Duodenal mucosa (tissue), 2 donors: ENCODE measurements at regions not wholly inside any gene's neighbourhood (a gene's known extent, or its start where the extent isn't known, plus 50 kb on each side); places are given as distances from the start of the nearest gene placed in this dataset.

ENCODE experiments used
- H3K27ac ChIP-seq: one replicate; pipeline ENCODE4 v1.7.0; 2013; ENCODE audit warnings: low read depth, low read length
- H3K27me3 ChIP-seq, 2 donors: one replicate each; pipeline ENCODE4 v1.7.0; 2013; ENCODE audit warnings: low read length in 2 of 2, control low read depth in 1 of 2; ENCODE audit not compliant: insufficient read depth in 2 of 2, control insufficient read depth in 1 of 2
- H3K36me3 ChIP-seq, 2 donors: one replicate each; pipeline ENCODE4 v1.7.0; 2013; ENCODE audit warnings: low read length in 2 of 2, control low read depth in 1 of 2; ENCODE audit not compliant: insufficient read depth in 2 of 2, control insufficient read depth in 1 of 2
- H3K4me1 ChIP-seq, 2 donors: one replicate each; pipeline ENCODE4 v1.7.0; 2013; ENCODE audit warnings: low read length in 2 of 2, control low read depth in 1 of 2; ENCODE audit not compliant: insufficient read depth in 2 of 2, control insufficient read depth in 1 of 2
- H3K4me3 ChIP-seq, 2 donors: one replicate each; pipeline ENCODE4 v1.7.0; 2013; ENCODE audit warnings: low read length in 2 of 2, low read depth in 1 of 2
- H3K9ac ChIP-seq, 2 donors: one replicate each; pipeline ENCODE4 v1.7.0; 2013; ENCODE audit warnings: low read length in 2 of 2, low read depth in 1 of 2
- H3K9me3 ChIP-seq, 2 donors: one replicate each; pipeline ENCODE4 v1.7.0; 2013; ENCODE audit warnings: low read length in 2 of 2, control low read depth in 1 of 2; ENCODE audit not compliant: control insufficient read depth in 1 of 2

DNA sequence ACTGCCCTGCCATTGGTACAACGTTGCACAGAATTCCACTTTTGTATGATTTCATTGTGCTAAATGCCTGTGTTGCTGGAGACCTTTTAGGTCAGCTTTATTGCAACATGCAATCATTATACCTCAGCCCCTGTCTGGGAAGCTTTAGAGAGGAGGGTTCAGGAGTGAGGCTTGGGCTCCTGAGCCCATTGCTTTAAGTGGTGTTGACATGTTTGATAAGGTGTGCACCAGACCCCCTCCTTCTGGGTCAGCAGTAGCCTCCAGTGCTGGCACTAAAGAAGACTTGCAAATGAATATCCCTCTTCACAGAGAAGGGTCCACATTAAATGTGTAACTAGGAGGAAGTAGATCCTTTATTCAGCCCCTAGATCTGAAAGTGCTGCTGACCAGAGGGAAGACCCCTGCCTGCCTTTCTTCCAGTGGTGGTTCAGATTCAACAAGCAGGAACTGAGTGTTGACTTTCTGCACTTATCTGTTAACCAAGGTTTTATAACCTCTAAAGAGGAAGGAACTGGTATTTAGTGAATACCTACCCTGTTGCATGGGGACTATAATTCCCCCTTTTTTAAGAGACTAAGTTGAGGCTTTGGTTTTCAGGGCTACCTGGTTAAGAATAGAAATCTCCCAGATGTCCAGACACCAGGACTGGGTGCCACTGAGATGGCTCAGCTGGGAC is 369.4 kb upstream of the IGFBP3 start:
- Histone ChIP-seq H3K36me3 (no peaks in the 10 kb centered on the region), H3K27ac (no peak overlapping the region), H3K27me3 (no peaks in the 10 kb centered on the region), H3K9ac (no peak overlapping the region), H3K4me3 (no peak overlapping the region), H3K9me3 (no peaks in the 10 kb centered on the region), H3K4me1 (no peaks in the 10 kb centered on the region)

DNA sequence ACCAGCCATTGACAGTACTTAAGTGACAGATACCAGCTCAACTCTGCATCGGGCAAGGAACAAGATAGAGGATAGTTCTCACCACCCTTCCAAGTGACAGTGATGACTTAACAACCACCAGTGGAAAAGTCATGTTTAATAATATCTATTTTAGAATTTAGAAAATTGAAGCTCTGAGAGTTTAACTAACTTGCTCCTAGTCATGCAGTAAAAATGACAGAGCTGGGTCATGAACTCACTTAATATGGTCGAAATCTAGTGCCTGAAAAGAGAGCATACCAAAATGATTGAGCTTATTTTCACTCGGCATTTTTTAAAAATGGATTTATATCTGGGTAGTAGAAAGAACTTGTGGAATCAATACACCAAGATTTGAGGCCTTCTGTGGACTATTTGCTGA is 367.8 kb upstream of the IGFBP3 start:
- Histone ChIP-seq H3K27ac (no peak overlapping the region), H3K4me3 (no peak overlapping the region), H3K4me1 (no peaks in the 10 kb centered on the region), H3K27me3 (no peaks in the 10 kb centered on the region), H3K9me3 (no peaks in the 10 kb centered on the region), H3K9ac (no peak overlapping the region), H3K36me3 (no peaks in the 10 kb centered on the region)

DNA sequence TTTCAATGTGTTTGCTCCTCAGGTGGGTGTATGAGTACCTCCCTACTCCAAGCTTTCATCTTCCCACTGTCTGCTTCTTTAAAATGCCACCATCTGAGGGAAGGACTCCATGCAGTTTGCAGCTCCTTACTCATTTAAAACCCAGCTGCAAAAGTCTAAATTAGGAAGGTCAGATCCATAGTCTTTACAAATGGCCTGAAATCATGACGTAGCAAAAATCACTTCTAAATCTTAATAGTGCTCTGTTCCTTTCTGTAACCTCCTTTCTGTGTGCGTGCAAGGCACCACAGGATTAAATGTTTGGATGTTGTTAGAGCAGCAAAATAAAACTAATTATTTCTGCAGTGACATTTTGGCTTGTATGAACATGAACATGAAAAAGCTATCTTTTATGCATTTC is 366.9 kb upstream of the IGFBP3 start:
- no peak overlapping the region for H3K27ac ChIP-seq
- no peak overlapping the region for H3K9ac ChIP-seq
- H3K36me3 ChIP-seq: no peaks in the 10 kb centered on the region
- no peaks in the 10 kb centered on the region for H3K4me1 ChIP-seq
- H3K27me3 ChIP-seq: no peaks in the 10 kb centered on the region
- H3K4me3 ChIP-seq: no peak overlapping the region
- no peaks in the 10 kb centered on the region for H3K9me3 ChIP-seq

DNA sequence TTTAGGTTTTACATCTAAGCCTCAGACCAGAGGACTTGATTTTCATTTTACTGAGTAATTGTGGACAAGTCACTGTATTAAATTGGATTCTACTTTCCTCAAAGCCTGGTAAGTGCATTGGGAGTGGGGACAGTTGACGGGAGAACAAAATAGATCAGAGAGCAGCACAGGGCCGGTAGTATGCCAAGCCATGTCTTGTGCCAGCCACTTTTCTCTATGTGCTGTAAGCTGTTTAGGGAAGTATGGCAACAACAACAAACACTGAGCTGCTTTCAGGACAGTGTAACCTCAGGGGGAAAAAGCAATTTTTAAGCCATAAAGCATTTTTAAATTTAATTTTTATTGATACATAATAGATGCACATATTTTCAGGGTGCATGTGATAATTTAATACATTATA is 365.9 kb upstream of the IGFBP3 start:
- no peaks in the 10 kb centered on the region for H3K27me3 ChIP-seq
- no peak overlapping the region for H3K27ac ChIP-seq
- no peaks in the 10 kb centered on the region for H3K36me3 ChIP-seq
- H3K9me3 ChIP-seq: no peaks in the 10 kb centered on the region
- H3K4me3 ChIP-seq: no peak overlapping the region
- no peaks in the 10 kb centered on the region for H3K4me1 ChIP-seq
- H3K9ac ChIP-seq: no peak overlapping the region

DNA sequence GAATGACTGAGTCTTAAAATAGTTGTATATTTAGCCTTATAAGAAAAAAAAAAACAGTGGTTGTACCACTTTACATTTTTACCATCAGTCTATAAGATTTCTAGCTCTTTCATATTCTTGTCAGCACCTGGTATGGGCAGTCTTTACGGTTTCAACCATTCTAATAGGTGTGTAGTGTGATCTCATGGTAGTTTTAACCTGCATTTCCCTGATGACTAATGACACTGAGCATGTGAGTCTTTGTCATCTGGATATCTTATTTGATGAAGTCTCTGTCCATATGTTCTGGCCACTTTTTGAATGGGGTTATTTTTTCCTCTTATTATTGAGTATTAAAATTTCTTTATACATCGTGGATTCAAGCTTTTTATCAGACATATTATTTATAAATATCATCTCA is 365.3 kb upstream of the IGFBP3 start:
- H3K4me3 ChIP-seq: no peak overlapping the region
- H3K4me1 ChIP-seq: peaks cover 0 to 3% of the 10 kb centered on the region in 2 donors
- no peak overlapping the region for H3K9ac ChIP-seq
- H3K27me3 ChIP-seq: no peaks in the 10 kb centered on the region
- no peaks in the 10 kb centered on the region for H3K36me3 ChIP-seq
- no peaks in the 10 kb centered on the region for H3K9me3 ChIP-seq
- no peak overlapping the region for H3K27ac ChIP-seq

DNA sequence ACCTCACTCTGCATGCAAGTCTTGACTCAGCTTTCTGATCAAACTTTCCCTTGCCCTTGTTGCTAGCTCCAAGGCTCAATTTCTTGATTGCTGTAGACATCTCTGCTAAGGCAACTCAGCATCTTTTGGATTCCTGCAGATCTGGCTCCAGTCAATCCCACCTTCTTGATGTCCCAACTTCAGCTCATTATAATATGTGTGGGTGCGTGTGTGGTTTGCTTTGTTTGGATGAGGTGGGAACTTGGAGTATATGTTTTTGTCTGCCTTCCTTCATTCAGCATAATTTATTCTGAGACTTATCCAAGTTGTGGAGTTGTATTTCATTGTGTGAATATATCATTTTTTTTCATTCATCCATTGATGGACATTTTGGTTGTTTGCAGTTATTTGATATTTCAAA is 364.8 kb upstream of the IGFBP3 start:
- Histone ChIP-seq H3K4me3 (no peak overlapping the region), H3K36me3 (no peaks in the 10 kb centered on the region), H3K27ac (no peak overlapping the region), H3K27me3 (no peaks in the 10 kb centered on the region), H3K4me1 (peaks cover 0 to 8% of the 10 kb centered on the region in 2 donors), H3K9ac (no peak overlapping the region), H3K9me3 (no peaks in the 10 kb centered on the region)

DNA sequence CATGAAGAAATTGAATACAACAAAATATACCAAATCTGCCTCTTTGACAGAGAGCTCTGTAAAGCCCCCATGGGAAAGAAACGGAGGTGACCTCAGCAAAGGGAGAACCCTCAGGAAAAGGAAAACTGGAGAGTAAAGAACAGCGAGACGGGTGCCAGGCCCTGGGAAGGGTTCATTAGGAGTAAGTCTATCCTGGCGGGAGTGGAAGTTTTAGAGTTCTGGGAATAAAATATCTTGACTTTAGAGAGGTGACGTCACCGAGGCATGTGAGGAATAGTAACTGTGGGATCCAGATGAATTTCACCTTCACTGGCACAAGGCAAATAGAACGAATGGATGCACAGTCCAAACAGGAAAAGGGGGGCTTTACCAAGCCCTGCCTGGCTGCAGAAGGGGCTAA is 362.8 kb upstream of the IGFBP3 start:
- Histone ChIP-seq H3K4me3 (no peak overlapping the region), H3K9ac (no peak overlapping the region), H3K27ac (no peak overlapping the region)

DNA sequence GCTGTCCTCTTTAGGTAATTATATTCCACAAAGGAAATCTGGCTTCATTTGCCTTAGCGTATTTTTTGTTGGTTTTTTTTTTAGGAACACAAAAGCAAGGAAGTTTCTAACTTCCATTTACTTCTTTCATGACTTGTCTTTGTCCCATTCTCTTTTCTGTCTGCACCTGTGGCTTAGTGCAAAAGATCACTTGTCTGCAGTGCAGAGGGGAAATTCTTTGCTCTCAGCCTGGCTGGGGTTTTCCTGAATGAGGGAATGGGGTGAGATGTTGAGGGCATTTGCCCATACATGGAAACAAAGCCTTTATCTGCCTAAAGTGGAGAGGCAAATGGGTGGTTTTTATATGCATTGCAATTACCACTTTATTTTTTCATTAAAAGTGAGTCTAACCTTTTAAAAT is 361.1 kb upstream of the IGFBP3 start:
- no peak overlapping the region for H3K27ac ChIP-seq
- no peaks in the 10 kb centered on the region for H3K36me3 ChIP-seq
- H3K9me3 ChIP-seq: no peaks in the 10 kb centered on the region
- H3K27me3 ChIP-seq: no peaks in the 10 kb centered on the region
- no peak overlapping the region for H3K9ac ChIP-seq
- no peak overlapping the region for H3K4me3 ChIP-seq
- peaks cover 0 to 11% of the 10 kb centered on the region in 2 donors for H3K4me1 ChIP-seq

More for the DNA sequence above, 362.8 kb upstream of the IGFBP3 start:
- Histone ChIP-seq H3K27me3 (no peaks in the 10 kb centered on the region), H3K9me3 (no peaks in the 10 kb centered on the region), H3K4me1 (peaks cover 0 to 11% of the 10 kb centered on the region in 2 donors), H3K36me3 (no peaks in the 10 kb centered on the region)

DNA sequence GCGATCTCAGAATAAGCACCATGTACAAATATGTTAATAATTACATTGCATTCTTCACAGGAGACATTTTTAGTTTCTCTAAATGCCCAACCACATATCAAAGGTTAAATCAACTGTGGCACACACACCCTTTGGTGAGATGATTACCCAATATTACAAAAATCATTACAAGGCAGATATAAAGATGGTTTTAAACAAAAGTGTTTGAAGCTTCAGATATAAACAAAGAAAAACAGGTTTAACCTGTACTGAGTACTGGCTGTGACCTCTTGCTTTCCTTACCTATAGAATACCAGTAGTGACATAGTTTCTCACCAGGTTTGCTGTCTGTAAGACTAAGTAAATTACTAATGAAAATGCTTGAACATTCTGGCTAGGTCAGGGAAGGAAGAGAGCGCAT is 360.0 kb upstream of the IGFBP3 start:
- Histone ChIP-seq H3K27ac (no peak overlapping the region), H3K4me3 (no peak overlapping the region), H3K27me3 (no peaks in the 10 kb centered on the region), H3K4me1 (peaks cover 0 to 11% of the 10 kb centered on the region in 2 donors), H3K36me3 (no peaks in the 10 kb centered on the region), H3K9ac (no peak overlapping the region), H3K9me3 (no peaks in the 10 kb centered on the region)

DNA sequence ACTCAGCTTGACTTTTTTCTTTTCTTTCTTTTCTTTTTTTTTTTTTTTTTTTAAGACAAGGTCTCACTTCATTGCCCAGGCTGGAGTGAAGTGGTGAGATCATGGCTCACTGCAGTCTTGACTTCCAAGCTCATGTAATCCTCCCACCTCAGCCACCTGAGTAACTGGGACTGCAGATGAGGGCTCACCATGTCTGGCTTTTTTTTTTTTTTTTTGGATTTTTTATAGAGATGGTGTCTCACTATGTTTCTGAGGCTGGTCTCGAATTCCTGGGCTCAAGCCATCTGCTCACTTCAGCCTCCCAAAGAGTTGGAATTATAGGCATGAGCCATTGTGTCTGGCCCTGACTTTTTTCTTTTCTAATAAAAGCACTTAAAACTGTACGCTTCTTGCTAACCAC is 358.2 kb upstream of the IGFBP3 start:
- no peaks in the 10 kb centered on the region for H3K36me3 ChIP-seq
- peaks cover 0 to 11% of the 10 kb centered on the region in 2 donors for H3K4me1 ChIP-seq
- no peaks in the 10 kb centered on the region for H3K27me3 ChIP-seq
- H3K4me3 ChIP-seq: no peak overlapping the region
- no peaks in the 10 kb centered on the region for H3K9me3 ChIP-seq
- no peak overlapping the region for H3K9ac ChIP-seq
- no peak overlapping the region for H3K27ac ChIP-seq

DNA sequence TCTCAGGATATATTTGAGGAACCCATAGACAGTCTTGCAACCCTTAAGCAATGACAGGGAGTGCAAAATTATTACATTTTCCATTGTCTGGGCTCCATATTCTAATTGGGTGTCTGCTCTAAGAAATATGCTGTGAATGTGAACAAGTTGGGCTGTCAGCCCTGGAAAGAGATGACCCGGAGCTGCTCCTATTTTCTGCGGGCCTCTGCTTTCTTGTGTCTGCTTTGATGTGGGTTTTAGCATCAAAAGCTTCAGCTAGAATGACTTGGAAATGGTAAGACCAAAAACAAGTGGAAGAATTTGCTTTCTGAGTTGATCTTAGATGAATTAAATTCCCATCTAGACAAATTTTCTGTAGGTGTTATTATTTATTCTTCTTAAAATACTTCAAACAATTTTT is 343.6 kb upstream of the IGFBP3 start:
- Histone ChIP-seq H3K9me3 (peaks cover 3 to 5% of the 10 kb centered on the region in 2 donors), H3K27ac (no peak overlapping the region), H3K27me3 (no peaks in the 10 kb centered on the region), H3K4me3 (no peak overlapping the region), H3K4me1 (no peaks in the 10 kb centered on the region), H3K9ac (no peak overlapping the region), H3K36me3 (no peaks in the 10 kb centered on the region)
